ENCODE measurements at regions not wholly inside any gene's neighbourhood (a gene's known extent, or its start where the extent isn't known, plus 50 kb on each side); places are given as distances from the start of the nearest gene placed in this dataset.

- no peak for DNase-seq
Observed at GRCh38 chr9:20291201-20291600, 331.1 kb downstream of the MLLT3 start.

GRCh38 chr9:20290257-20290656 lies 332.0 kb downstream of the MLLT3 start:
- DNase-seq, result no peak

- DNase-seq, result no peak
Observed at GRCh38 chr9:20289423-20290010, 332.8 kb downstream of the MLLT3 start.

DNA sequence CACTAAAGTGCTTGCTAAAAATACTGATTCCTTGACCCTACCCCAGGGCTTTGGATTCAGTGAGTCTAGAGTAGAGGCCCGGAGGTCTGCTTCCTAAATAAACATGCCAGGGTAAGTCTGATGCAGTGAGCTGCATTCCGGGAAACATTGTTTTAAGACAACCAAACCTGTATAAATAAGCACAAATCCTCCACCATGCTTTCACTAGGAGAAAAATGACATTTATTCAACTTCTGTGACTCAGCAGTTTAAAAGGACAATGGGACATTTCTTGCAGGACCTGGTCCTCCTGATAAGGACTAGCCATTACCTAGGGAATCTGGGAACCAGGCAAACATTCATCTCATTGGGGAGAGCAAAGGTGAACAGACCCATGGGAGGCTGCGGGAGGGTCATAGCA lies 335.3 kb downstream of the MLLT3 start:
- DNase-seq, result no peak

DNA sequence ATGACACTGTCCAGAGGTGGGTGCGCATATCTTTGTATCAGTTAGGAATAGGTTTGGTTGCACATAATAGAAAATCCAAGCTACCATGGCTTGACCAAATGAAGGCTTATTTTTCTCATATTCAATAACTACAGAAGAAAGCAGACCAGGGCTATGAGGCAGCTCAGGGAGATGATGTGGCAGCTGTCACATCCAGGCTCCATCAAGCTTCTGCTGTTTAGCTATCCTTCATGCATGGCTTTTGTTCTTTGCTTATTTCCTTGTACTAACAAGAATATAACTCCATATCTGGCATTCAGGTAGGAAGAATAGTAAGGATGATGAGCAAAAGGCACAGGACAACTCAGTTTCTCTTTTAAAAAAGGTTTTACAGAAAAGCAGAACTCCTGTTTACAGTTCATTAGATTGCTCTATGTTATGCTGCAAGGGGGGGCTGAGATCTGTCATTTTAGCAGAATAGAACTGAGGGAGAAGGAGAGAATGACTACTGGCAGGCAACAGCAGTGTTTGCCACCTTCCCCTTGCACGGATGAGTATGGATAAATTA lies 336.1 kb downstream of the MLLT3 start:
- DNase-seq, result no peak

DNA sequence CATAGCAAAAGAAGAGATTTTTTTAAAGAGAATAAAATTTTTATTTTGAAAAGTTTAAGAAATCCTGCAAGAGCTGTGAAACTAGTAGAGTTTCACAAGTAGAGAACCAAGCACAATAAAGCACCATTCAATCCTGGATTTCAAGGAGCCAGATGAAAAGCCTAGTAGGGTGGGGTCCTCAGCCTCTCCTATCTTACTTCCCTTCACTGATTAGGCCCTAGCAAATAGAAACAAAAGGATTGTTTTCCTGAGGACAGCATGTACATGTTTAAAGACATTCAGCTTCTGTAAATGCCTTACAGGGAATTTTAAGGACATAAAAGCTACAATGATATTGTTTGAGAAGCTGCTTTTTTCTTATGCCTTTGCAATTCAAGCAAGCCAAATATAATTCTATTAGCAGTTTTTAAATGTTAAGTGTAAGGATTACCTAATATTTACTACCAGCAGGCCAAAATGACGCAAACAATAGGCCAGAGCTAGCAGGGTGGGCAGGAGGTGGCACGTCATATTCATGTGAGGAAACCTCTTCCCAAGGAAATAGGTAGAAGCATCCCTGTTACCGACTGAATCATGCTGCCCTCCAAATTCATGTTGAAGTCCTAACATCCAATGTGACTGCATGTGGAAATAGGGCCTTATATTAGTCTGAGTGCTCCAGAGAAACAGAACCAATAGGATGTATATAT lies 337.6 kb downstream of the MLLT3 start:
- no peak for DNase-seq

GRCh38 chr9:20280330-20280729 lies 342.0 kb downstream of the MLLT3 start:
- no peak for DNase-seq

GRCh38 chr9:20276762-20277161 lies 345.5 kb downstream of the MLLT3 start:
- DNase-seq, result no peak

DNA sequence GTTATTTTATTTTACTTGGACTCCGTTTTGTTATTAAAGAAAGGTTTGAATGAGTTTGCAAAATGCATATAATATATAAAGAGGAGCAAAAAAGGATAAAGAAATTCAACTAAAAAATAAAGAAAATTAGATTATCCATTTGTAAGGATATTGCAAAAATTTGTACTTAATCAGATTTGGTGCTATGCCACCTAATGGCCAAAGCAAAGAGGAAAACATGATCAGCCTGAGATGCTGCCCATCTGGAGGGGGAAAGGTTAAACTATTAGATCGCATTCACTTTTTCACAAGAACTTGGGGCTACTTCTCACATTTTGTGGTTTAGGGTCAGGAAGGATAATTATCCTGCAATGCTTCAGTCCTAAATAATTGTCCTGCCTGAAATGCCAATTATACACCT lies 350.6 kb downstream of the MLLT3 start:
- DNase-seq, result no peak

GRCh38 chr9:20271096-20271495 lies 351.2 kb downstream of the MLLT3 start:
- DNase-seq, result no peak

- DNase-seq, result no peak
Observed at GRCh38 chr9:20270161-20270560, 352.1 kb downstream of the MLLT3 start.

GRCh38 chr9:20269620-20270019 lies 352.7 kb downstream of the MLLT3 start:
- DNase-seq, result no peak

GRCh38 chr9:20264896-20265295 lies 357.4 kb downstream of the MLLT3 start:
- no peak for DNase-seq

- no peak for DNase-seq
Observed at GRCh38 chr9:20262611-20263010, 359.7 kb downstream of the MLLT3 start.

- no peak for DNase-seq
Observed at GRCh38 chr9:20256284-20256948, 365.9 kb downstream of the MLLT3 start.

GRCh38 chr9:20255052-20255451 lies 367.2 kb downstream of the MLLT3 start:
- no peak for DNase-seq

DNA sequence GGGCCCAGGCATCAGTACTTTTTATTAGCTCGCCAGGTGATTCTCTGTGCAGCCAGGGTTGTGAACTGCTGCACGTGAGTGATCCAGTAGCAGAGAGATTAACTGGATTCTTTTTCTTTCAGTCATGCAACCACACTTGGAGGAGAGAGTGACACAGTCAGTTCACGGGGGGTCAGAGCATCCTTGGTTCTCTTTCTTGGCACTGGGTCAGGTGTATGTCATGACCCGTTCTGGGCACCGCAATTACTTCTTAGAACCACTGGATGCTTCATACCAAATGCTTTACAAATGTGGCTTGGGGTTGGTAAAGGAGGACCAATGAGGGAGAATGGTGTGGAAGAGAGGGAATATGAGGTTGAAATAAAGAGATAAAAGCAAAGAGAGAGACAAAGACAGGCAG lies 368.7 kb downstream of the MLLT3 start:
- DNase-seq, result no peak

GRCh38 chr9:20252778-20253177 lies 369.5 kb downstream of the MLLT3 start:
- no peak for DNase-seq

GRCh38 chr9:20250791-20251190 lies 371.5 kb downstream of the MLLT3 start:
- no peak for DNase-seq

GRCh38 chr9:20244271-20244670 lies 378.0 kb downstream of the MLLT3 start:
- no peak for DNase-seq

GRCh38 chr9:20243841-20244240 lies 378.5 kb downstream of the MLLT3 start:
- DNase-seq, result no peak

GRCh38 chr9:20242510-20243189 lies 379.6 kb downstream of the MLLT3 start:
- no peak for DNase-seq

GRCh38 chr9:20240498-20240897 lies 381.8 kb downstream of the MLLT3 start:
- DNase-seq, result no peak

DNA sequence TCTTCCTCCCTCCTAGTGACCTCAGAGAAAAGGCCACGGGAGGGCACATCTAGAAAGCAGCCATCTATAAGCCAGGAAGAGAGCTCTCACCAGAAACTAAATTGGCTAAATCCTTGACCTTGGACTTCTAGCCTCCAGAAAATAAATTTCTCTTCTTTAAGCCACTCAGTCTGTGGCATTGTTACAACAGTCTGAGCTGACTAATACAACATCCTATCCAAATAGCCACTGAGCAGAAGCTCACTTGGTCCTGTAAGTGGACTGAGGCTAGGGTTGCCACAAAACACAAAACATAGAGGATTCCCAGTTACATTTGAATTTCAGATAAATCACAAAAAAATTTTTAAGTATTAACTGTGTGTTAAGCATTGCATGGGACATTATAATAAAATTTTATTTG lies 383.4 kb downstream of the MLLT3 start:
- no peak for DNase-seq
